ENCODE measurements at regions not wholly inside any gene's neighbourhood (a gene's known extent, or its start where the extent isn't known, plus 50 kb on each side); places are given as distances from the start of the nearest gene placed in this dataset.

DNA sequence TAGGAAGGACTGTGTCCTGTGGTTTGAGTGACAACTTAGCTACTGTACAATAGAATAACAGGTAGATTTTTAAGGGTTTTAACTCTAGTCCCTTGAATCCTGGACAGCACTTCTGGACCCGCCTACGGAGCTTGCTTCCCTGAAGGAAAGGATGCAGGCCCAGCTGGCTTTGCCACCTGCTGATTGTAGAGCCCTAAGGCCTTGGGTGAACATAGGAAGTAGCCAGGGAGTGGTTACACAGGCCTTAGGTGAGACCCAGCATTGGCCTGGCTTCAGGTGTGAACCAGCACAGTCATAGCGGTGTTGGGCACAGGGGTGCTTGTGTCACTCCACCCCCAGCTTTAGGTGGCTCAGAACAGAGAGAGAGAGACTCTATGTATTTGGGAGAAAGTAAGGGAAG lies 413.5 kb downstream of the GRIA2 start:
- Mint-ChIP-seq H3K4me3 (no peak overlapping the region), H3K4me1 (ENCODE audit: unreplicated experiment) (no peaks in the 10 kb centered on the region), H3K9me3 (no peaks in the 10 kb centered on the region), H3K27ac (no peak overlapping the region), H3K36me3 (no peaks in the 10 kb centered on the region), H3K27me3 (no peaks in the 10 kb centered on the region)
- TF ChIP-seq, protein P1, sequence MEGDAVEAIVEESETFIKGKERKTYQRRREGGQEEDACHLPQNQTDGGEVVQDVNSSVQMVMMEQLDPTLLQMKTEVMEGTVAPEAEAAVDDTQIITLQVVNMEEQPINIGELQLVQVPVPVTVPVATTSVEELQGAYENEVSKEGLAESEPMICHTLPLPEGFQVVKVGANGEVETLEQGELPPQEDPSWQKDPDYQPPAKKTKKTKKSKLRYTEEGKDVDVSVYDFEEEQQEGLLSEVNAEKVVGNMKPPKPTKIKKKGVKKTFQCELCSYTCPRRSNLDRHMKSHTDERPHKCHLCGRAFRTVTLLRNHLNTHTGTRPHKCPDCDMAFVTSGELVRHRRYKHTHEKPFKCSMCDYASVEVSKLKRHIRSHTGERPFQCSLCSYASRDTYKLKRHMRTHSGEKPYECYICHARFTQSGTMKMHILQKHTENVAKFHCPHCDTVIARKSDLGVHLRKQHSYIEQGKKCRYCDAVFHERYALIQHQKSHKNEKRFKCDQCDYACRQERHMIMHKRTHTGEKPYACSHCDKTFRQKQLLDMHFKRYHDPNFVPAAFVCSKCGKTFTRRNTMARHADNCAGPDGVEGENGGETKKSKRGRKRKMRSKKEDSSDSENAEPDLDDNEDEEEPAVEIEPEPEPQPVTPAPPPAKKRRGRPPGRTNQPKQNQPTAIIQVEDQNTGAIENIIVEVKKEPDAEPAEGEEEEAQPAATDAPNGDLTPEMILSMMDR (conservative IDR thresholded peaks at IDR 0.05): no peak
- no peak for DNase-seq (ENCODE audit: extremely low spot score, unreplicated experiment)

DNA sequence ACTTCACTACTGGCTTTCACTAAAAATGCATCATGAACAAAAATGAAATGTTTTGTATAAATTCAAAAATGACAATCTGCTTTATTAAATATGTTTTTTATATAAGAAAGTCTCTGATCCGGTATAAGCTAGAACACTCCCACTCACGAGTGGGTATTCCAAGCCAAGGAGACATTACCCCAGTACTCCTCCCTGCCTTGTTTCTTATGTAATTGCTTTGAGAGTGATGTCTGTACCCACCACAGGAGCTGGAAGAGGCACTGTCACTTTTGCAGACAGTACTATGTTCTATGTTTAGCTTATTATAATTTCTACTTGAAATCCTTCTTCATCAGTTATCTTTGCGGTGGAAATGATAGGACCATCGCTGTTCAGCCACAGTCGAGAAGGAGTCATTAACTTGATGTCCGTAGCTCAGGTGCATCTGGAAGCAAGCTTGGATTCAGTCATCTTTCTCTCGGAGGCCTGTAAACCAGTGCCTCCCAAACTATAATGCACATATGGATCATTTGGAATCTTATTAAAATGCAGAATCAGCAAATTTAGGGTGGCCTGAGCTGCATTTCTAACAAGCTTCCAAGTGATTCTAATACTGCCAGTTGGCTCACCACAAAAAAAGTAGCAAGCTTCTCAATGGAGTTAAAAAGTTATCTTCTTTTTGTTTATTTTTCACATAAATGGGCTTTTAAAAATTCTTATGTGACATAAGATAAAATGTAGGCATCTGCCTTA lies 396.4 kb downstream of the GRIA2 start:
- Mint-ChIP-seq H3K9me3 (no peaks in the 10 kb centered on the region), H3K27ac (no peak overlapping the region), H3K27me3 (no peaks in the 10 kb centered on the region), H3K36me3 (no peaks in the 10 kb centered on the region), H3K4me1 (ENCODE audit: unreplicated experiment) (no peaks in the 10 kb centered on the region), H3K4me3 (no peak overlapping the region)
- TF ChIP-seq, protein P1 (conservative IDR thresholded peaks at IDR 0.05): no peak
- no peak for DNase-seq (ENCODE audit: extremely low spot score, unreplicated experiment)

DNA sequence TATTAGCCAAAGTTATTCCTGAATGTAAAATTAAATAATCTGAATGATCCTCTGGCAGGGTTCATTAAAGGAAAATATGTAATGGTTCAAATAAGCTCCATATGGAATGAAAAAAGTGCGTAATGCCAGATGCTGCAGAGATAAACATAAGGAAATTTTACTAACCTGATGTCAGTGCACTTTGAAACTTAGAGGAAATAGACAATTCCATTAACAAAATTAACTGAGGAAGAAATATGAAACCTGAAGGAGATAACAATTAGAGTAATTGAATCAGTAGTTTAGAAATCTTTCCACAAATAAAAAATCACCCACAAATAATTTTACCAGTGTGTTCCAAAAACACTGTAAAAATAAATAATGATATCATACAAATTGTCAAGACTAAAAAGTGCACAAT lies 387.5 kb downstream of the GRIA2 start:
- H3K9me3 Mint-ChIP-seq: no peaks in the 10 kb centered on the region
- no peaks in the 10 kb centered on the region for H3K36me3 Mint-ChIP-seq
- no peak for DNase-seq (ENCODE audit: extremely low spot score, unreplicated experiment)
- no peak overlapping the region for H3K27ac Mint-ChIP-seq
- TF ChIP-seq, protein P1 (conservative IDR thresholded peaks at IDR 0.05): no peak
- no peaks in the 10 kb centered on the region for H3K4me1 Mint-ChIP-seq (ENCODE audit: unreplicated experiment)
- H3K4me3 Mint-ChIP-seq: no peak overlapping the region
- H3K27me3 Mint-ChIP-seq: no peaks in the 10 kb centered on the region

DNA sequence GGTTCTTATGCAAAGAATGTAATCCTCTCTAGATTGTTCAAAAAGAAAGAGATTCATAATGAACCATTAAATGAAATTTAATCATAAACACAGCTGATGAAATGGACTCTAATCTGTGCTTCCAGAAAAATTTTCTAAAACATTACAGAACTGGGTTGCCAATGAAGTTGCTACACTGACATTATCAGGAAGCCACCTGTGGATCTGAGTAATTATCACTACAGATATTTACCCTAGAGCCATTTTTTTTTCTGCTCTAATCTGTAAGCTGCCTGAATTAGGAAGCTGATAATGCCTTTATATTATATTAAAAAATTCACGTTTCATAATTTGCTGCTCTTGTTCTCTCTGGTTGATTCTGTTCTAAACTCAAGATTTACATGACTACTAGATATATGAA lies 380.1 kb downstream of the GRIA2 start:
- no peak for DNase-seq (ENCODE audit: extremely low spot score, unreplicated experiment)
- H3K9me3 Mint-ChIP-seq: peaks cover 3% of the 10 kb centered on the region
- no peaks in the 10 kb centered on the region for H3K36me3 Mint-ChIP-seq
- TF ChIP-seq, protein P1 (conservative IDR thresholded peaks at IDR 0.05): no peak
- H3K4me1 Mint-ChIP-seq (ENCODE audit: unreplicated experiment): no peaks in the 10 kb centered on the region
- no peak overlapping the region for H3K4me3 Mint-ChIP-seq
- H3K27me3 Mint-ChIP-seq: no peaks in the 10 kb centered on the region
- H3K27ac Mint-ChIP-seq: no peak overlapping the region

DNA sequence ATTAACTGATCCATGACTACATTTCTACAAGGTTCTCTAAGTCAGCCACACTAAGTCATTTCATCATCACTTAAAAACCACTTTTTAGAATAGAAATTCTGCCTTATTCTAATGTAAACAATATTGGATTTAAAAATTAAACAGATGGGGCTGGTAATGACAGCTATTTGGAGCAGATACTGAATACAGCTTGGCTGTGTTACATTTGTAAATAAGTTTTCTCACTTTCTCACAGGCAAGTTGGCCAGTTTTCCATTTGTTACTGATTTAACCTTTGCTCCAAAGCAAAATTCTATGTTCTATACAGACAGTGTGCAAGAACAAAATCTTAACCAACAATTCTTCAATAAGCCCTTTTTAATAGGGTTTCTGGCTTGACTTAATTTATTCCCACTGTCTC lies 370.7 kb downstream of the GRIA2 start:
- no peaks in the 10 kb centered on the region for H3K4me1 Mint-ChIP-seq (ENCODE audit: unreplicated experiment)
- H3K27ac Mint-ChIP-seq: no peak overlapping the region
- DNase-seq (ENCODE audit: extremely low spot score, unreplicated experiment): no peak
- H3K4me3 Mint-ChIP-seq: no peak overlapping the region
- H3K36me3 Mint-ChIP-seq: no peaks in the 10 kb centered on the region
- no peaks in the 10 kb centered on the region for H3K9me3 Mint-ChIP-seq
- TF ChIP-seq, protein P1 (conservative IDR thresholded peaks at IDR 0.05): no peak
- no peaks in the 10 kb centered on the region for H3K27me3 Mint-ChIP-seq
